UCSD-AML1 (cell line): ENCODE measurements at regions not wholly inside any gene's neighbourhood (a gene's known extent, or its start where the extent isn't known, plus 50 kb on each side); places are given as distances from the start of the nearest gene placed in this dataset.

ENCODE experiments used
- DNase-seq: peaks from one replicate; lab custom pipeline; 2025; ENCODE audit not compliant: unreplicated experiment; lab: John Stamatoyannopoulos, UW

DNA sequence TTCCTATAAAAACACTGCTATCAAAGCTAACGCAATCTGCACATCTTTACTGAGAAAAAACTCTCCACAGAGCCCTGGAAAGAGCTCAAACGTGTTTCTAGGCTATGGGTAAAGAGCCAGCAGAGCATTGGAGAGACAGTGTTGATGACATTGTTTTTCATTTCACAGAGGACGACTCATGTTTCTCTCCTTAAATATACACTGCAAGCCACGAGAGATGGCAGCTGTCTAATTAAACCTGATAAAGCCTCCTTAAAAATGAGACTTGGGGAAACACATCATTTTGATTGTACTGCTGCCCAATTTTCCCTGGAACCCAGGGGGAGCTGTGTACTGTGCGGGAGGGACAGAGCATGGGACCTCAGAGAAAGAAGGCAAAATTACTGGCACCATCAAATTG is 294.3 kb upstream of the SETBP1 start:
- no peak for DNase-seq

DNA sequence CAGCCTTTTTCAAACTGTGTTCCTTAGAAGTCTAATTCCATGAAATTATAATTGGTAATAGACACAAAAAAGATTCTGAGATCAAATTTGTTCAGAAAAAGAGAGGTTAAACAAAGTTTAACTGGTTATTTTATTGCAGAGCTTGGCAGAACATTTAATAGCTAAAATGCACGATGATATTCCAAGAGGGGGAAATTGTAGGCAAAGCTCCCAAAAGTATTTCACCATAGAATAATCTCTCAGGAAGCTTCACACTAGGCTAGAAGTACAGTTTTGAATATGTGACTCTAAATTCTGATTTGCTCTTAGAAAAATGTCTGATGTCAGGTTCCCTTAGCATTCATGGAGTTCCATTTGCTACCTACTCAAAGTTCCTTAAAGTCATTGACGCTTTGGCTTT is 292.4 kb upstream of the SETBP1 start:
- no peak for DNase-seq

DNA sequence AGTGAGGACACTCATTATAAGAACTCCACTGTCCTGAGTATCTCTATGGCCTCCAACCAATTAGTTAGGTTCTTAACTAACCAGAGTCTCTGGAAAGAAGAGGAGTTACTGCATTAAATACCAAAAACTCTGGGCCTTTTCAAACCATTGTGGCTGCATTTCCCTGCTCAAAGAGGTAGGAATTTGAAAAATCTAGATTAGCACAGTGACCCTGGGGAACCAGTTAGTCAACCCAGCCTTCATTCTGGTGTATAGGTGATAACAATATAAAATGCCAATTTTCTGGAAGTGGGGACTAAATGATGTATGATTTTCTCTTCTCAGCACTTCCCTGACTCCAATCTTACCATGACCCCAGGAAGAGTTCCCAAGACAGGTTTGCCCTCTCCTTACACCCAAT is 287.8 kb upstream of the SETBP1 start:
- DNase-seq = no peak

DNA sequence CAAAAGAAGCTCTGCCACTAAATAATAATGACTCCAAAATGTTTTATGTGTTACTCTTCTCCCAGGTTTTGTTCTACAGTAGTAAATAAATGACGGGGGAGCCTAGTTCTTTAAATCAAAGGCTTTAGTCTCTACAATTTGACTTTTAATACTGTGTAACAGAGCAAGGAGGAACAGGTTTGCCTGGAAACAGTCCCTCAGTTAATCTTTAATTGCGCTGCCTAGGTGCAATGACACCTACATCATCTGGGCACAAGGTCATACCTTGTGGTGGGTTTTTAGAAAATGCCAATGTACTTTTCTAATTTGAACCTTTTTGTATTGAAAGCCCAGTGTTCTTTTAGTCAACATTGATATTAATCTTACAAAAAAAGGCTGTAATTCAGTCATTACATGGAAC is 287.3 kb upstream of the SETBP1 start:
- DNase-seq = no peak

DNA sequence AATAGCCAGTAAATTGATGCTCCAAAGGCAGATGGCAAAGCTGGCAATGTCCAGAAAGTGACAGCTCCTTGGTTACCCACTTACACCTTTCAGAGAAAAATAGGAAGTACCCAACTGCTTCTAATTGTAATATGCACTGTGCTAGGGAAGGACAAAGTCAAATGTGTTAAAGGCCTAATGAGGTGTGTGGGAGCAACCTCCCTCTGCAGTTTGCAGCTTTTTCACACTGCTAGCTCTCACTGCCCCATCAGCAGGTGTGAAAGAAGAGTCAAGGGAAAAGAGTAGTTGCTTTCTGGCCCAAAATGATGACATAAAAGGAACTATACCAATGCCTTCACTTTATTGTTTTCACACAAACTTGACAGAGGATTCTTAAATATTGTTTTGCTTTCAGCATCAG is 284.1 kb upstream of the SETBP1 start:
- DNase-seq = no peak

DNA sequence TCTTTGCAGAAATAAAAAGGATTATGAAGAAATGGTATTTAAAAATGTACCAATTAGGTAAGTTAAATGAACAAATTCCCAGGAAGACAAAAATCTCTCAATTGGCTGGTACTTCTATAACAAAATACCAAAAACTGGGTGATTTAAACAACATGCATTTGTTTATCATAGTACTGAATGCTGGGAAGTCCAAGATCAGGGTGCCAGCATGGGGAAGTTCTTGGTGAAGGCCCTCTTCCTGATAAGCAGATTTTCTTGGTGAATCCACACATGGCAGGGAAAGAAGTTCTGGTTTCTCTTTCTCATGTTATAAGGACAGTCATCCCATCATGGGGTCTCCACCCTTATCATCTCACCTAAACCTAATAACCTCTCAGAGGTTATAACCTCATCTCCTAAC is 271.6 kb upstream of the SETBP1 start:
- no peak for DNase-seq

DNA sequence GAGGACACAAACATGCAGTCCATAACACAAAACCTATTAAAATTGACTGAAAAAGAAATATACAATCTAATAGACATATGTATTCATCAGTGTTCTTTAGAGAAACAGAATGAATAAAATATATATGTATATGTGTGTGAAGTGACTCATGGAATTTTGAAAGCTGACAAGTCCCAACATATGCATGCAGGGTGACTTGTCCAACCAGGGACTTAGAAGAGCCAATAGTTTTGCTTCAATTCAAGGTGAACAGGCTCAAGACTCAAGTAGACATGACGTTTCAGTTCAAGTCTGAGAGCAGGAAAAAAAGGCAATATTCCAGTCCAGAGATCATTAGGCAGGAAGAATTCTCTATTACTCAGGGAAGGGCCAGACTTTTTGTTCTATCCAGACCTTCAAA is 271.2 kb upstream of the SETBP1 start:
- DNase-seq = no peak

DNA sequence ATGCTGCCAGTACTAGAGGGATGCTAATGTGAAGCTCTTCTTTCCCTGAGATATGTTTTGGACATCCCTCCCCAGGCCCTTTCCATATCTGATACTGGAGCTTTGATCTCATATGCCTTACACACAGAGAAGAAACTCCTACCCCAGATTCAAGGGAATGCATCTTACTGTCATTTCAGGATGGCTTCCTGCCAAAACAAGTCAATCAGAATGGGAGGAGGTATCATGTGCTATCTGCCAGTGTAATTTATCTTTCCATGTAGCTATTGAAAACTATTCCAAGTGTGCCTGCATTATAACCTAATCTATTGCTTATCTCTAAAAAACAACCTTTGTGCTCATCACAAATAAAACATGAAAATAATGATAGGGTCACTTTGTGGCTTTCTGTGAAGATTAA is 269.9 kb upstream of the SETBP1 start:
- DNase-seq = no peak

DNA sequence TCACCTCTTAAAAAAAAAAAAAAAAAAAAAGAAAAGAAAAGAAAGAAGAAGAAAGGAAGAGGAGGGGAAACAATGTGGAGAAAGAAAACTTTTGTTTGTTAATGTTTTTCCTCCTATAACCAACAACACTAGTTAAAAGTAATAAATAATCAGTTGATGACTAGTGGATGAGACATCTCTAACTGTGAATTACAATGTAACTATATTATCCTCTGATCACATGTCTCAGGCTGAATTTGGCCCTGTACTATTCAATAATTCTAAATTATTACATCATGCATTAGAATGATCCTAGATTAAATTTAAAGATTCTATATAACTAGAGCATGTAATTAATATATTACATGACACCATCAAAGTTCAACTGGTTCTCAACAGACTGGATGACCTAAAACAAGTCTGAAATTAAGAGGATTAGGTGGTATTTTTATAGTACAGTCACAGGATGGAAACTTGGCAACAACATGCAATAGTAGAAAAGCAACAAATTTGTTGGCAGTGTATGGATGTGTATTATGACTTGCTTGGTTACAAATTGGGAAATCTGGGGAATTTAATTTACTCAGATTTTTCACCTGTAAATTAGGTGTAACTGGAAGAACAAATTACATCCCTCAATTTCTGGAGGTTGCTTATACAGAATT is 269.3 kb upstream of the SETBP1 start:
- DNase-seq = no peak

DNA sequence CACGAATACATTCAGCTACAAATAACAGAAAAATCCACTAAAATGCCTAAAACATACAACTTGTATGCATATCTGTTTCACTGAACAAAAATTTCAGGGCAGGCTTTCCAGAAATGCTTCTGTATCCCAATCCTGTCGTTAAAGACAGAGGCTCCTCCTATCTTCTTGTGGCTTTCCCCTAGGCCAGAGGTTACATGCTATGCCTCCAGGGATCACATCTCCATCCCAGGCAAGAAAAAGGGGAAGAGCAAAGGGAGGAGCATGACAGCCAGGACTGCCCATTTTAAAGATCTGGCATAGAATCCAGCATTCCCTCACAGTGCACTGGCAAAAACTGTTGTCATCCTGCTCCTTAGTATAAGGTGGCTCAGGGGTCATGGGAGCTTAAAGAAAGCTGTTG is 268.7 kb upstream of the SETBP1 start:
- DNase-seq = no peak

DNA sequence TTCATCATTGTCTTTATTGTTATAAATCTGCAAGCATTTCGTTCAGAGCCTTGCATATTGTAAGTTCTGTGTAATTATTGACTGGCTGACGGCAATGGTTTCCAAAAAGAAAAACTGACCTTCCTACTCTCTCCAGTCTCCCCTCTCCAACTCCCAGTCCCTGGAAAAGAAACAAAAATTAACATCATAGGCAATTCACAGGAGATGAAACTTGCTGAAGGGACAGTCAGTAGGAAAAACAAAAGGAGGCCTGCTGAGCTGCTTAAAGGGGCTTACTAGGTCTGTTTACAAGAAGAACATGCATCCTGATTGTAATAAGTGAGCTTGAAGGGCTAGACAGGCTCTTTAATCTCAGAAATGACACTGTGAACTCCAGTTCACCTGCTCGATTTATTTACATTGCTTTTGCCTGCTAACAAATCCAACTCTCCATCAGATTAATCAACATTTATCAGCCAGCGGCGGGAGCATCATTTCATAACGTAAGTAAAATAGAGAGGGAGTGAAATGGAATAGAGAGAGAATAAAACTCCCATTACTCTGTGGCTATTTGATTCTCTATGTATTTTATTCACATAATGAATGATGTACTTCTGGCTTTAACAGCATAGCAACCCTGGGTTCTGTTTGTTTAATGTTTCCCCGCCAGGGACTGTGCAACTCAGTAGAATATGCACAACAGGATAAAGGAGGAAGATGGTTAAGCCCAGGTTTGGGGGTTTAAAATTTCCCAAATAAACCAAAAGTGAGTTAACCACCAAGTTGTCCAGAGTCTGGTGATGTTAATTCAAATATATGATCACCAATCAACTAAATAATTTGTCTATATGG is 256.7 kb upstream of the SETBP1 start:
- DNase-seq = no peak

DNA sequence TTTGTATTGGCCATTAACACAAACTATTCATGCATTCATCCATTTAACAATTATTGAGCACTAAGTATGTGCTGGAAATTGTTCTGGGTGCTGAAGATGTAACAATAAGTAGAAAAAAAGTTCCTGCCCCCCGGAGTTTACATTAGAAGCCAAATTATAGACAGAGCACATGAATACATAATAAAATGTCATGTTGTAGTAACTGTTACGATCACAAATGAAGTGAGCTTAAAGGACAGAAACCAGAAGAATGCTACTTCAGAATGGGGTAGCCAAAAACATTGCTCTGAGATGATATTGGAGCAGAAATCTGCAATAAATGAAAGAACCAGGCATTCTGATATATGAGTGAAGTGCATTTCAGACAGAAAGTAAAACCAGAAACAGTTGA is 256.0 kb upstream of the SETBP1 start:
- DNase-seq = no peak

DNA sequence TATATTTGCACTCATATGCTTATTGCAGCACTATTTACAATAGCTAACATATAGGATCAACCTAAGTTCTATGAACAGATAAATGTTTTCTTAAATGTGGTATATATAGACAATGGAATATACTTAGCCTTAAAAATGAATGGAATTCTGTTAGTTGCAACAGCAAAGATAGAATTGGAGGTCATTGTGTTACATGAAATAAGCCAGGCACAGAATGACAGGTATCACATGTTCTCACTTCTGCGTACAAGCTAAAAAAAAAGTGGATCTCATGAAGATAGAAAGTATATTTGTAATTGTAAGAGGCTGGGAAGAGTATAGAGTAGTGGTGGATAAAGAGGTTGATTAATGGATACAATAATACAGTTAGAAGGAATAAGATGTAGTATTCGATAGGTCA is 255.5 kb upstream of the SETBP1 start:
- DNase-seq = no peak

DNA sequence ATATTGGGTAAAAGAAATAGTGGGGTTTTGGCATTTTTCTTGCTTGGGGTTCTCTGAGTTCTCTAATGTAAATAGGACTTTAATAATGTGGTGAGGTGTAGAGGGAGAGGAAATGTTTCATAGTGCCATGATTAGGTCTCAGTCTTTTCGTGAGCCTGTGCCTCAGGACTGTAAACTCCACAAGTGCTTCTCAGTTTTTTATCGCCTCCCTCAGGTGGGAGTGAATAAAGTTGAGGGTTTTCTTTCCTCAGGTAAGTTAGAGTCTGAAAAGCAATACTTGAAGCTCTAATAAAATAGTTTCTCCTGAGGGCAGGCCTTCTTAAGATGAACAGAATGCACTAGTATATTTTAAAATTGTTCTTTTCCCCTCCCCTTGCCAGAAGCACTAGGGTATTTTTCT is 243.1 kb upstream of the SETBP1 start:
- no peak for DNase-seq

DNA sequence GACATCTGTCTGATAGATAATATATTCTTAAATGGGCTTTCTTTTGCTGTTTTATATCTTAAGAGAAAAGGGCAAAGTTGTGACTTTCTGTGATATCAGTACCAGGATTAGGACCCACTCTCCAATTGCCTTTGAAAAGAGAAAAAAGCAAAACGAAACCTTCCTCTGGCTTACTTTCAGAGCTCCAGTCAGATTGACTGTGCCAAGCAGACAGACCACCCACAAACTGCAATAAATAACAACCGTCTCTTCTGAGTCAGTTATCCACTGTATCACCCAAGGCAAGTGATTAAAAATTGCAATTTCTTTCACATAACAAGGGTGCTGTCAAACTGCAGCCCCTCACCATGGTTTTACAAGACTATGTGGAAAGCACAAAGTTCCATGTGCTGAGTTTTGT is 230.5 kb upstream of the SETBP1 start:
- no peak for DNase-seq

DNA sequence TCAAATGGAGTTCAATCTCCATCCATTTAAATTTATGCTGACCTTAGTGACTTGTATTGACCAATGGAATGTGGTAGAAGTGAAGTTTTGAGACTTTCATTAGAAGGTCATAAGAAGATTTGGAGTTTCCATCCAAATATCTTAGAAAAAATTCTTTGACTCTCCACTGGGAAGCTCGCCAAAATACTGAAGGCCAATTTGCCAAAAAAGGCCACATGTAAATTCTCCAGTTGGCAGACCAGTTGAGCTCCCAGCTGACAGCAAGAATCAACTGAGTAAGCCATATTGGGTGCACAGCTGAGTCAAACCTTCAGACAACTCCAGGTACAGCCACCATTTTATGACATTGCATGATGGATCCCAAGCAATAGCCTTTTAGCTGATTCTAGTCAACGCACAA is 228.3 kb upstream of the SETBP1 start:
- no peak for DNase-seq

DNA sequence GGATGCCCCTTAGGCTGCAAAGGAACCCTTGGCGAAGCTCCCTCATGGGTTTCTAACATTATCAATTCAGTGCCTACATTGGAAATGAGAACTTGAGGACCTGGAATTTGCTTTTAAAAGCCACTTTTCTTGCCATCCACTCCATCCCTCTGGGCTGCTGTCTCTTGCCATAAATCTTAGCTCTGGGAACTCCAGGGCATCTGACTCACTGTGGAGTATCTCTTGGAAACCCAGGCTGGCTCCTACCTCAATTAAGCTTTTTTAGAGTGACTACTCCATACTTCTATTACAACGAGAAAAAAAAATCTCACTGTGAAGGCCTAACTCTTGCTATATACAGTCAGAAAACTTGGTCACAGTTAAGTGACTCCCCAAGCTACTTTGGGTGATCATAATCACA is 227.2 kb upstream of the SETBP1 start:
- DNase-seq = no peak

DNA sequence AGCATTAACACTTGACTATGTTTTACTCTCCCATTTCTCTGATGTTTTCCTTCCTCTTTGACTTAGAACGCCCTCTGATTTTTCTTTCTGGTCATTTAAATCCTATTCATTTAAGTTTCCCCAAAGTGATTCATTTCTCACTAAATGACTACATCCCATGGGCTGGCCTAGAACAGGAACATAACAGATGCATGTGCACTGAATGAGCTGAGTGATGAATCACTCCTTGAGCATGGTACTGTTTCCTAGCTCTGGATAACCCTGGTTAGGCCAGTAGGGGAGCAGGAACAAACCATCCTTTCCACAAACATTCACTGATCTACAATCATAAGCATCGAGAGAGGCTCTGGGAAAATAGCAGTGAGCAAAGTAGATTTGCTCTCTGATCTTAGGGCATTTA is 221.9 kb upstream of the SETBP1 start:
- DNase-seq = no peak

DNA sequence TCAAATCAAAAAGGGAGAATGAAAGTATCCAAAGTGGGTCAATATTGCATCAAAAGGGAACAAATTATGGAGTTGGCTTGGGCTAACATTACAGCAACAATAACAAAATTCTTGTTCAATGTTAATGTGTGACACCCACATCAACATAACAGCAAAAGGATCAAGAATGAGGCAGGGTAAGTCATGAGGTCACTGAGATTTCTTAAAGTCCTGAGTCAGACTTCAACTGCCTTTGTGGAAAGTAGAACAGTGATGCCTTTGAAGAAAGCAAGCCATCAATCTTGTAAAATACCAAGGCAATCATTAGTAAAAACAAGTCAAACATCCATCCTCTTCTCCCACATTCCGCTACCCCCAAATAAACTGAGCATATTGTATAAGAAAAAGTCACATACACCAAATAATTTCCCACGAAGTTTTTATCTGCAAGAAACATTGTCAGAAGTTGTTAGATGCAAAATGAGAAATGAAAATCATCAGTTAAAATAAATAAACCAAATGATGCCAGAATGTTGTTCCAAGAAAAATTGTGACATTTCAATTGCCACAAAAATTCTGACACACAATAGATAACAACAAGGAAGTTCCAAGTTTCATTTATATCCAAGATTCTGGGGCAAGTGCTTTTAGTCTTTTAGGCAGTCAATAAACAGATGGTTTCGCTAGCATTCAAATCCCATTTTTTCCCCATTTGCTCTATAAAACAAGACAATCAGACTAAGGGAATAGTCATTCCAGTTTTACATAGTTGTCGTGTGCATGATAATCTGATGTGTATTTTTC is 216.1 kb upstream of the SETBP1 start:
- DNase-seq = no peak

DNA sequence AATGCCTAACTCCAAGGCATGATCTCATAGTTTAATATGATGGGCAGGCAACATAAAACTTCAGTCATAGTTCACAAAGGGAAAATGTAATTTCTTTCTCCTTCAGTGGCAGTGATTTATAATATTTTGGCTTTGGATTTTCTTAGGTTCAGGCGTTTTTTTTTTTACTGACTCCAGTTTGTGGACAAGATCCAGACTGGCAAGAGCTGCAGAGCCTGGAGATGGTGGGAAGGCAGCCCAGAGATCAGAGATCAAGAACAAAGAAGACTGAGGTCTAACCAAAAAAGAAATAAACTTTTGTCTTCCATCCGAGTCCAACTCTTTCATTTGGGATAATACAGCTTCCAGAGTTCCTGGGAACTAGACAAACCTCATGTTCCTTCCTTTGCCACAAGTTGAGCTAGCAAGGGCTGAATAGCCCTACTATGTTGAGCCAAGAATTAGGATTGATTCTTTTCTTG is 215.3 kb upstream of the SETBP1 start:
- no peak for DNase-seq

DNA sequence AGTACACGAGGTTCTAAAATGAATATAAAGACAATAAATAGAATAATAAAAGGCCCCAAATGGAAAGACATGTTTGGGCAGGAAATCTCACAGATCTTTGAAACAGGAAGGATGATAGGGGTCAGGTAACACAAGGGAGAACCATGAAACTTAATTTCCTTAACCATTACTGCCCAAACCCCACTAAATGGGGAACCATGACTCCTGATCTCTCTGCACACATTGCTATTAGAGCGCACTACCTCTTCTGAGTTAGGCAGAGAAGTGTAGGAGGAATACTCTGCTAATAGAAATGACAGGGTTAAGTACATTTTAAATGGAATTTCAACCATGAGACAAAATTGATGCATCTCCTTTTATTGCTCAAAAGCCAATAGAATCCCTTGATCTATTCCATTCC is 213.7 kb upstream of the SETBP1 start:
- DNase-seq = no peak

DNA sequence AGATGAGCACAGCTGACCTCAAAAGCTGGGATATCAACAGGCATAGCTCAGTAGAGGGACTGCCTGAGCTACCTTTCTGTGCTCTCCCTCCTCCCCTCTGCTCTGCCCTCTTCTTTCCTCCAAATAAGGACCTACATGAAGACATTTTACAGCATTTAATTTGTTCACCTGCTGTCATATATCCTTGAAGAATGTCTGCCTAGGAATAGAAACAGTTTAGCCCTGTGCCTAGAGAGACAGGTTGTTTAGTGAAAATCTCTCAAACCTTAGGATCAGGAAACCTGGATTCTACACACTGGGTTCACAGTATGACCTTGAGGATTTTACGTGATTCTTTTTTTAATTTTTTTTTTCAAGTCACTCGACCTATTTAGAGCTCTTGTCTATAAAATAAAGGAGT is 213.0 kb upstream of the SETBP1 start:
- DNase-seq = no peak
